HCT116 (cell line): ENCODE measurements at regions not wholly inside any gene's neighbourhood (a gene's known extent, or its start where the extent isn't known, plus 50 kb on each side); places are given as distances from the start of the nearest gene placed in this dataset.

Experiments
- ATAC-seq: fragments of 200-7000 bp; cut with Tn5 transposase; 2 replicates; pipeline ENCODE4 v1.9.1; 2020; ENCODE audit warnings: mild to moderate bottlenecking, moderate library complexity
- BruUV-seq: library from RNA; stranded (reverse); fragments of 400-500 nt; replicated peaks from 2 replicates; lab custom pipeline; 2021; lab: Mats Ljungman, UMichigan
- CTCF ChIA-PET: fragments of 300-600 bp; sonication (Branson Sonifier 250); formaldehyde crosslinking; loops from one replicate; lab custom pipeline; 2021; ENCODE audit warnings: antibody characterized with exemption; lab: Charles Lee
- POLR2A ChIA-PET: fragments of 300-600, 350-600 bp; sonication (Branson Sonifier 250); formaldehyde crosslinking; loops from one replicate; lab custom pipeline; 2021; ENCODE audit warnings: antibody characterized with exemption; lab: Charles Lee
- RAD21 ChIA-PET, 2 experiments: fragments of 300-600 bp; sonication (Branson Sonifier 250); formaldehyde crosslinking; loops; one replicate each; lab custom pipeline; 2023; ENCODE audit warnings: low total read pairs in 2 of 2; ENCODE audit not compliant: uncharacterized antibody in 2 of 2, unreplicated experiment in 2 of 2, low non-redundant PET in 1 of 2; lab: Charles Lee
- DNase-seq: peaks from one replicate; pipeline ENCODE4 v3.0.0-alpha.2; 2010; ENCODE audit warnings: low read depth, low spot score
- H2AFZ ChIP-seq: fragments of 200-600 bp; shearing (Covaris generic), sonication (generic); 2 replicates; pipeline ENCODE4 v1.6.1; 2017; ENCODE audit warnings: low read depth, mixed run types, mixed read lengths, antibody characterized with exemption, low read length; ENCODE audit not compliant: poor library complexity, severe bottlenecking
- H3K27ac ChIP-seq: 2 replicates; pipeline ENCODE4 v1.5.1; 2012; ENCODE audit warnings: low read depth, low read length
- H3K27me3 ChIP-seq: fragments of 200-600 bp; sonication (generic); 2 replicates; pipeline ENCODE4 v1.6.1; 2016; ENCODE audit warnings: mixed run types, low read length, mixed read lengths; ENCODE audit not compliant: insufficient read depth
- H3K36me3 ChIP-seq, 2 experiments: fragments of 200-500 bp in 1 of 2; fragments of 200-600 bp in 1 of 2; sonication (Bioruptor generic) in 1 of 2; sonication (generic) in 1 of 2; 2 replicates each; pipeline versions ENCODE4 v1.5.1 to v1.6.1; 2014 to 2016; ENCODE audit warnings: low read length in 2 of 2, inconsistent platforms in 1 of 2, mixed read lengths in 1 of 2, mixed run types in 1 of 2; ENCODE audit not compliant: insufficient read depth in 2 of 2, control insufficient read depth in 1 of 2
- H3K4me1 ChIP-seq, 2 experiments: fragments of 200-600 bp in 1 of 2; sonication (generic) in 1 of 2; 2 replicates each; pipeline versions ENCODE4 v1.5.1 to v1.6.1; 2012 to 2017; ENCODE audit warnings: low read length in 2 of 2, inconsistent platforms in 1 of 2, mild to moderate bottlenecking in 1 of 2, mixed read lengths in 1 of 2, mixed run types in 1 of 2, moderate library complexity in 1 of 2; ENCODE audit not compliant: insufficient read depth in 2 of 2, control insufficient read depth in 1 of 2
- H3K4me2 ChIP-seq: fragments of 200-600 bp; sonication (generic); 2 replicates; pipeline ENCODE4 v1.6.1; 2017; ENCODE audit warnings: mixed run types, low read length, mixed read lengths
- H3K4me3 ChIP-seq, 2 experiments: fragments of 200-600 bp in 1 of 2; sonication (generic) in 1 of 2; replicated peaks in 1 of 2; 2 replicates each; pipeline ENCODE4 v1.5.1; 2011 to 2016; ENCODE audit warnings: low read length in 2 of 2, control low read depth in 1 of 2, low read depth in 1 of 2, mild to moderate bottlenecking in 1 of 2, mixed read lengths in 1 of 2, mixed run types in 1 of 2
- H3K79me2 ChIP-seq: fragments of 200-600 bp; sonication (generic); 2 replicates; pipeline ENCODE4 v1.6.1; 2017; ENCODE audit warnings: mild to moderate bottlenecking, mixed run types, low read length, moderate library complexity, mixed read lengths; ENCODE audit not compliant: insufficient read depth
- H3K9ac ChIP-seq: fragments of 200-600 bp; sonication (generic); 2 replicates; pipeline ENCODE4 v1.6.1; 2016; ENCODE audit warnings: low read length, mixed read lengths
- H3K9me2 ChIP-seq: fragments of 200-600 bp; sonication (generic), shearing (Covaris generic); 2 replicates; pipeline ENCODE4 v1.6.1; 2017; ENCODE audit warnings: mixed run types, mild to moderate bottlenecking, moderate library complexity; ENCODE audit not compliant: insufficient read depth
- H3K9me3 ChIP-seq, 2 experiments: fragments of 200-500 bp in 1 of 2; fragments of 200-600 bp in 1 of 2; sonication (Bioruptor generic) in 1 of 2; sonication (generic) in 1 of 2; 2 replicates each; pipeline ENCODE4 v1.6.1; 2014 to 2017; ENCODE audit warnings: low read length in 2 of 2, mixed read lengths in 2 of 2, inconsistent platforms in 1 of 2, low read depth in 1 of 2, mild to moderate bottlenecking in 1 of 2, mixed run types in 1 of 2, moderate library complexity in 1 of 2; ENCODE audit not compliant: control insufficient read depth in 1 of 2, insufficient read depth in 1 of 2
- H4K20me1 ChIP-seq: fragments of 200-600 bp; sonication (generic), shearing (Covaris generic); 2 replicates; pipeline ENCODE4 v1.6.1; 2017; ENCODE audit warnings: mixed run types, mild to moderate bottlenecking, moderate library complexity; ENCODE audit not compliant: insufficient read depth
- CBX3 ChIP-seq: IDR thresholded peaks from 2 replicates; pipeline ENCODE4 v1.6.1; 2012; ENCODE audit warnings: low read depth
- CEBPB ChIP-seq: IDR thresholded peaks from 2 replicates; pipeline ENCODE4 v1.6.1; 2012; ENCODE audit warnings: low read depth
- EGR1 ChIP-seq: IDR thresholded peaks from 2 replicates; pipeline ENCODE4 v1.6.1; 2012; ENCODE audit warnings: low read depth
- ELF1 ChIP-seq: IDR thresholded peaks from 2 replicates; pipeline ENCODE4 v1.6.1; 2012; ENCODE audit warnings: low read depth, borderline replicate concordance
- EZH2 ChIP-seq: fragments of 200-600 bp; sonication (generic); IDR thresholded peaks from 2 replicates; pipeline ENCODE4 v1.6.1; 2017; ENCODE audit warnings: antibody characterized with exemption, mixed run types
- EZH2phosphoT487 ChIP-seq: fragments of 200-600 bp; IDR thresholded peaks from 2 replicates; pipeline ENCODE4 v1.6.1; 2018; ENCODE audit warnings: antibody characterized with exemption, borderline replicate concordance
- POLR2A ChIP-seq: IDR thresholded peaks from 2 replicates; pipeline ENCODE4 v1.7.0; 2011; ENCODE audit warnings: borderline replicate concordance; ENCODE audit not compliant: insufficient read depth, insufficient read length; ENCODE audit errors: extremely low read depth
- POLR2AphosphoS5 ChIP-seq: IDR thresholded peaks from 2 replicates; pipeline ENCODE4 v1.6.1; 2011; ENCODE audit warnings: mild to moderate bottlenecking, low read depth, low read length, moderate library complexity
- RAD21 ChIP-seq: IDR thresholded peaks from 2 replicates; pipeline ENCODE4 v1.6.1; 2012; ENCODE audit warnings: low read depth, mild to moderate bottlenecking
- REST ChIP-seq: IDR thresholded peaks from 2 replicates; pipeline ENCODE4 v1.6.1; 2012; ENCODE audit warnings: low read depth
- SIN3A ChIP-seq: IDR thresholded peaks from 2 replicates; pipeline ENCODE4 v1.6.1; 2012; ENCODE audit warnings: low read depth
- SP1 ChIP-seq: IDR thresholded peaks from 2 replicates; pipeline ENCODE4 v1.6.1; 2012; ENCODE audit warnings: low read depth
- SRF ChIP-seq: IDR thresholded peaks from 2 replicates; pipeline ENCODE4 v1.6.1; 2012; ENCODE audit warnings: low read depth
- YY1 ChIP-seq: IDR thresholded peaks from 2 replicates; pipeline ENCODE4 v1.6.1; 2011; ENCODE audit warnings: low read length, low read depth, moderate library complexity, mild to moderate bottlenecking; ENCODE audit not compliant: insufficient replicate concordance; ENCODE audit errors: extremely low read depth
- ZNF274 ChIP-seq: fragments of 200-500 bp; sonication (Bioruptor generic); IDR thresholded peaks from 2 replicates; pipeline ENCODE4 v1.6.1; 2014; ENCODE audit warnings: mild to moderate bottlenecking, low read depth, low read length, inconsistent platforms
- intact Hi-C: fragments of 100-400 bp; cut with micrococcal nuclease; formaldehyde crosslinking; loops from 2 replicates; pipeline ENCODE4 v1.10.0; 2022
- TF ChIP-seq, protein P1 (sequence below), 3 experiments: fragments of 200-600 bp in 1 of 3; sonication (generic) in 1 of 3; IDR thresholded peaks in 2 of 3; conservative IDR thresholded peaks in 1 of 3; 2 replicates each; pipeline ENCODE4 v1.5.1; 2012 to 2017; ENCODE audit warnings: low read depth in 2 of 3, low read length in 2 of 3, antibody characterized with exemption in 1 of 3, borderline replicate concordance in 1 of 3, control low read depth in 1 of 3, mild to moderate bottlenecking in 1 of 3, mixed read lengths in 1 of 3, mixed run types in 1 of 3, moderate library complexity in 1 of 3; ENCODE audit not compliant: insufficient read depth in 1 of 3
- TF ChIP-seq, protein P2 (sequence below): IDR thresholded peaks from 2 replicates; pipeline ENCODE4 v1.6.1; 2011; ENCODE audit warnings: mild to moderate bottlenecking, low read length, moderate library complexity; ENCODE audit not compliant: insufficient replicate concordance; ENCODE audit errors: extremely low read depth

GRCh38 chr10:65292551-65292950 lies 1633.3 kb upstream of the LRRTM3 start:
- no peak overlapping the region for H3K4me3 ChIP-seq
- no peak for TF ChIP-seq CEBPB
- TF ChIP-seq REST: no peak
- no peak for TF ChIP-seq EZH2
- TF ChIP-seq CBX3: no peak
- TF ChIP-seq, protein P1, sequence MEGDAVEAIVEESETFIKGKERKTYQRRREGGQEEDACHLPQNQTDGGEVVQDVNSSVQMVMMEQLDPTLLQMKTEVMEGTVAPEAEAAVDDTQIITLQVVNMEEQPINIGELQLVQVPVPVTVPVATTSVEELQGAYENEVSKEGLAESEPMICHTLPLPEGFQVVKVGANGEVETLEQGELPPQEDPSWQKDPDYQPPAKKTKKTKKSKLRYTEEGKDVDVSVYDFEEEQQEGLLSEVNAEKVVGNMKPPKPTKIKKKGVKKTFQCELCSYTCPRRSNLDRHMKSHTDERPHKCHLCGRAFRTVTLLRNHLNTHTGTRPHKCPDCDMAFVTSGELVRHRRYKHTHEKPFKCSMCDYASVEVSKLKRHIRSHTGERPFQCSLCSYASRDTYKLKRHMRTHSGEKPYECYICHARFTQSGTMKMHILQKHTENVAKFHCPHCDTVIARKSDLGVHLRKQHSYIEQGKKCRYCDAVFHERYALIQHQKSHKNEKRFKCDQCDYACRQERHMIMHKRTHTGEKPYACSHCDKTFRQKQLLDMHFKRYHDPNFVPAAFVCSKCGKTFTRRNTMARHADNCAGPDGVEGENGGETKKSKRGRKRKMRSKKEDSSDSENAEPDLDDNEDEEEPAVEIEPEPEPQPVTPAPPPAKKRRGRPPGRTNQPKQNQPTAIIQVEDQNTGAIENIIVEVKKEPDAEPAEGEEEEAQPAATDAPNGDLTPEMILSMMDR (IDR thresholded peaks at IDR 0.05 in 2 of 3, conservative IDR thresholded peaks at IDR 0.05 in 1 of 3; ENCODE audit: borderline replicate concordance in 1 of 3, insufficient read depth in 1 of 3, low read depth in 2 of 3, low read length in 2 of 3): no peak
- TF ChIP-seq SIN3A: no peak
- TF ChIP-seq POLR2A: no peak
- no peak for TF ChIP-seq ZNF274
- no peak for TF ChIP-seq EGR1
- no peak for TF ChIP-seq SRF
- TF ChIP-seq, protein P2, sequence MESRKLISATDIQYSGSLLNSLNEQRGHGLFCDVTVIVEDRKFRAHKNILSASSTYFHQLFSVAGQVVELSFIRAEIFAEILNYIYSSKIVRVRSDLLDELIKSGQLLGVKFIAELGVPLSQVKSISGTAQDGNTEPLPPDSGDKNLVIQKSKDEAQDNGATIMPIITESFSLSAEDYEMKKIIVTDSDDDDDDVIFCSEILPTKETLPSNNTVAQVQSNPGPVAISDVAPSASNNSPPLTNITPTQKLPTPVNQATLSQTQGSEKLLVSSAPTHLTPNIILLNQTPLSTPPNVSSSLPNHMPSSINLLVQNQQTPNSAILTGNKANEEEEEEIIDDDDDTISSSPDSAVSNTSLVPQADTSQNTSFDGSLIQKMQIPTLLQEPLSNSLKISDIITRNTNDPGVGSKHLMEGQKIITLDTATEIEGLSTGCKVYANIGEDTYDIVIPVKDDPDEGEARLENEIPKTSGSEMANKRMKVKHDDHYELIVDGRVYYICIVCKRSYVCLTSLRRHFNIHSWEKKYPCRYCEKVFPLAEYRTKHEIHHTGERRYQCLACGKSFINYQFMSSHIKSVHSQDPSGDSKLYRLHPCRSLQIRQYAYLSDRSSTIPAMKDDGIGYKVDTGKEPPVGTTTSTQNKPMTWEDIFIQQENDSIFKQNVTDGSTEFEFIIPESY: no peak
- no peak for TF ChIP-seq ELF1
- TF ChIP-seq YY1: no peak
- TF ChIP-seq EZH2phosphoT487: no peak
- no peak for TF ChIP-seq POLR2AphosphoS5
- TF ChIP-seq SP1: no peak
- no peak for TF ChIP-seq RAD21
- ChIA-PET RAD21 (no interaction called here), POLR2A (no interaction called here), CTCF (no interaction called here)
- H3K27me3 ChIP-seq: no peaks in the 10 kb centered on the region
- no peak overlapping the region for H3K4me2 ChIP-seq
- DNase-seq: no peak
- ATAC-seq: no peak
- no peaks in the 10 kb centered on the region for H3K4me1 ChIP-seq
- H3K27ac ChIP-seq: no peak overlapping the region
- no TSS peak for BruUV-seq
- no peaks in the 10 kb centered on the region for H3K36me3 ChIP-seq
- H3K9ac ChIP-seq: no peak overlapping the region
- no peaks in the 10 kb centered on the region for H3K9me2 ChIP-seq
- intact Hi-C loops: no loop called here
- no peaks in the 10 kb centered on the region for H3K79me2 ChIP-seq
- no peak overlapping the region for H2AFZ ChIP-seq
- no peaks in the 10 kb centered on the region for H4K20me1 ChIP-seq
- H3K9me3 ChIP-seq: no peaks in the 10 kb centered on the region
